SK-N-SH (cell line): ENCODE measurements at regions not wholly inside any gene's neighbourhood (a gene's known extent, or its start where the extent isn't known, plus 50 kb on each side); places are given as distances from the start of the nearest gene placed in this dataset.

Source experiments
- JUND ChIP-seq: IDR thresholded peaks from 2 replicates; pipeline ENCODE4 v1.4.0; 2012
- SMC3 ChIP-seq: IDR thresholded peaks from 2 replicates; pipeline ENCODE4 v1.6.1; 2012; ENCODE audit warnings: low read depth, low read length, improper control_type of control experiment
- TAF1 ChIP-seq: IDR thresholded peaks from 2 replicates; pipeline ENCODE4 v1.6.1; 2012; ENCODE audit warnings: low read depth, mild to moderate bottlenecking, low read length, moderate library complexity, borderline replicate concordance

DNA sequence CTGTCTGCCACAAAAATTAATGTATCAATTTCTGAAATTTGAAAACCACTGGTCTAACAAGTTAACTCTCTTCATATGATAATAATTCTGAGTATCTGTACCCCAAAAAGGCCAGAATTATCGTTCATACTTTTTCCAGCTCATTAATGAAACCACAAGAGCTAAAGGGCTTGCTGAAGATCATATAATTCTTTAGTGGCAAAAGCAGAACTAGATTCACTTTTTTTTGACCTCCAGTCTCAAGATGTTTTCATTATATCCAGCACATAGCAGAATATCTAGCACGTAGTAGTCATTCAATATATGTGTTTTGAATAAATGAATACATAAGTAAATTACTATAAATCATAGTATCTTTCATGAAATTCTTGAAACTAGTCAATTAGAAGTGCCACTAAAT, 246.7 kb upstream of the KCNH8 start:
- no peak for TF ChIP-seq JUND
- no peak for TF ChIP-seq SMC3
- TF ChIP-seq TAF1, result no peak
